K562 (cell line): ENCODE measurements at regions not wholly inside any gene's neighbourhood (a gene's known extent, or its start where the extent isn't known, plus 50 kb on each side); places are given as distances from the start of the nearest gene placed in this dataset.
"Not testable (repeated sequence)": the region's sequence is repeated elsewhere in the genome, so short reads cannot be mapped to it uniquely, and the experiment has no call there.

Experiments
- ATAC-seq: fragments of 200-7000 bp; cut with Tn5 transposase; 3 replicates; pipeline ENCODE4 v1.9.1; 2020; ENCODE audit warnings: moderate library complexity
- BruUV-seq: library from RNA; stranded (reverse); fragments of 400-500 nt; replicated peaks from 2 replicates; lab custom pipeline; 2021; lab: Mats Ljungman, UMichigan
- CTCF ChIA-PET: fragments of 300-600 bp; formaldehyde crosslinking; extraction: SDS; loops from one replicate; lab custom pipeline; 2021; ENCODE audit warnings: low intra/inter-chr PET ratio; lab: Yijun Ruan, JAX
- POLR2A ChIA-PET: fragments of 300-600, 350-650 bp; sonication (Branson Sonifier 250); formaldehyde crosslinking; extraction: SDS; loops from one replicate; lab custom pipeline; 2021; ENCODE audit warnings: antibody characterized with exemption, inconsistent platforms; lab: Yijun Ruan, JAX
- DNase-seq, 4 experiments: peaks; one replicate each; pipeline versions ENCODE4 v3.0.0 to v3.0.0-alpha.2; 2011 to 2018; ENCODE audit warnings: low spot score in 3 of 4, mixed read lengths in 3 of 4; ENCODE audit errors: extremely low read depth in 1 of 4
- FAIRE-seq: peaks from 2 replicates; lab custom pipeline; 2011; peaks lifted over from hg19 to GRCh38; lab: Jason Lieb, UNC
- H2AFZ ChIP-seq: 2 replicates; pipeline ENCODE4 v1.6.0; 2011; ENCODE audit warnings: low read depth, low read length, control low read depth, inconsistent platforms
- H3K27ac ChIP-seq: fragments of 200-600 bp; 3 replicates; pipeline ENCODE4 v1.8.0; 2011; ENCODE audit warnings: low read depth, mild to moderate bottlenecking, control low read depth, inconsistent platforms, low read length, moderate library complexity, mixed read lengths; ENCODE audit errors: extremely low read depth
- H3K27me3 ChIP-seq, 2 experiments: fragments of 300-600 bp in 1 of 2; 2 replicates in 1 of 2; 3 replicates in 1 of 2; pipeline versions ENCODE4 v1.6.0 to v1.8.0; 2011; ENCODE audit warnings: inconsistent platforms in 2 of 2, low read length in 2 of 2, mild to moderate bottlenecking in 1 of 2, mixed read lengths in 1 of 2, moderate library complexity in 1 of 2; ENCODE audit not compliant: control insufficient read depth in 2 of 2, insufficient read depth in 2 of 2
- H3K36me3 ChIP-seq: fragments of 300-600 bp; 3 replicates; pipeline ENCODE4 v1.8.0; 2011; ENCODE audit warnings: mild to moderate bottlenecking, low read length, inconsistent platforms; ENCODE audit not compliant: control insufficient read depth, insufficient read depth
- H3K4me1 ChIP-seq, 2 experiments: fragments of 200-600 bp in 1 of 2; replicated peaks in 1 of 2; 2 replicates in 1 of 2; 3 replicates in 1 of 2; pipeline versions ENCODE4 v1.5.1 to v1.8.0; 2011; ENCODE audit warnings: inconsistent platforms in 2 of 2, low read length in 2 of 2, mild to moderate bottlenecking in 1 of 2, mixed read lengths in 1 of 2, moderate library complexity in 1 of 2; ENCODE audit not compliant: control insufficient read depth in 2 of 2, insufficient read depth in 2 of 2
- H3K4me2 ChIP-seq: 2 replicates; pipeline ENCODE4 v1.6.1; 2011; ENCODE audit warnings: low read length, control low read depth, inconsistent platforms, mixed read lengths; ENCODE audit not compliant: insufficient read depth
- H3K4me3 ChIP-seq: fragments of 200-600 bp; sonication (generic), shearing (Covaris generic); 2 replicates; pipeline ENCODE4 v1.5.1; 2016; ENCODE audit warnings: control low read depth, inconsistent platforms
- H3K79me2 ChIP-seq: fragments of 200-600 bp; 3 replicates; pipeline ENCODE4 v1.8.0; 2011; ENCODE audit warnings: low read length, inconsistent platforms; ENCODE audit not compliant: control insufficient read depth, insufficient read depth
- H3K9ac ChIP-seq, 2 experiments: 2 replicates each; pipeline versions ENCODE4 v1.6.0 to v1.6.1; 2011; ENCODE audit warnings: low read depth in 2 of 2, low read length in 2 of 2, control low read depth in 1 of 2, inconsistent platforms in 1 of 2, mild to moderate bottlenecking in 1 of 2, mixed read lengths in 1 of 2; ENCODE audit not compliant: insufficient read depth in 1 of 2
- H3K9me1 ChIP-seq: one replicate; pipeline ENCODE4 v1.6.0; 2011; ENCODE audit warnings: inconsistent platforms, mild to moderate bottlenecking, low read length, moderate library complexity; ENCODE audit not compliant: control insufficient read depth, insufficient read depth
- H3K9me3 ChIP-seq: replicated peaks from 2 replicates; pipeline ENCODE4 v1.5.1; 2011; ENCODE audit warnings: low read depth, low read length, inconsistent platforms; ENCODE audit not compliant: control insufficient read depth, insufficient read depth
- H4K20me1 ChIP-seq: replicated peaks from 2 replicates; pipeline ENCODE4 v1.6.1; 2011; ENCODE audit warnings: low read length, inconsistent platforms, mixed read lengths; ENCODE audit not compliant: control insufficient read depth, insufficient read depth
- ZNF354B ChIP-seq: fragments of 250-450 bp; sonication (Bioruptor Pico); IDR thresholded peaks from 2 replicates; pipeline ENCODE4 v1.4.0; 2020
- ZNF507 ChIP-seq: conservative IDR thresholded peaks from 2 replicates; pipeline ENCODE4 v1.6.1; 2017; ENCODE audit warnings: missing genetic modification characterization, missing compliant biosample characterization
- WGBS: fragments of 100-300 bp; shearing (Covaris generic); methylation state at CpG from one replicate; pipeline ENCODE4 v1.1.6; 2016; ENCODE audit warnings: low coverage, mixed read lengths; ENCODE audit not compliant: insufficient coverage; ENCODE audit errors: missing lambda C conversion rate; 5-methylcytosine and 5-hydroxymethylcytosine counted together
- in situ Hi-C: fragments of 300-500 bp; cut with MboI; formaldehyde crosslinking; loops from 4 replicates; pipeline ENCODE4 v1.15.0; 2018; ENCODE audit warnings: inconsistent platforms, mixed read lengths
- intact Hi-C: fragments of 100-400 bp; cut with micrococcal nuclease; formaldehyde crosslinking; loops from 2 replicates; pipeline ENCODE4 v1.14.2; 2022

DNA sequence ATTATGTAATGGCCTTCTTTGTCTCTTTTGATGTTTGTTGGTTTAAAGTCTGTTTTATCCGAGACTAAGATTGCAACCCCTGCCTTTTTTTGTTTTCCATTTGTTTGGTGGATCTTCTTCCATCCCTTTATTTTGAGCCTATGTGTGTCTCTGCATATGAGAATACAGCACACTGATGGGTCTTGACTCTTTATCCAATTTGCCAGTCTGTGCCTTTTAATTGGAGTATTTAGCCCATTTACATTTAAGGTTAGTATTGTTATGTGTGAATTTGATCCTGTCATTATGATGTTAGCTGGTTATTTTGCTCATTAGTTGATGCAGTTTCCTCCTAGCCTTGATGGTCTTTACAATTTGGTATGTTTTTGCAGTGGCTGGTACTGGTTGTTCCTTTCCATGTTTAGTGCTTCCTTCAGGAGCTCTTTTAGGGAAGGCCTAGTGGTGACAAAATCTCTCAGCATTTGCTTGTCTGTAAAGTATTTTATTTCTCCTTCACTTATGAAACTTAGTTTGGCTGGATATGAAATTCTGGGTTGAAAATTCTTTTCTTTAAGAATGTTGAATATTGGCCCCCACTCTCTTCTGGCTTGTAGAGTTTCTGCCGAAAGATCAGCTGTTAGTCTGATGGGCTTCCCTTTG, 95.3 kb upstream of the ATF7IP2 start:
- POLR2A ChIA-PET, BruUV-seq, H3K27me3 ChIP-seq, FAIRE-seq, H3K4me2 ChIP-seq, H3K4me1 ChIP-seq, H3K9me1 ChIP-seq, H4K20me1 ChIP-seq, H2AFZ ChIP-seq, intact Hi-C loops, DNase-seq, ATAC-seq, CTCF ChIA-PET, in situ Hi-C loops, H3K9me3 ChIP-seq, H3K4me3 ChIP-seq, H3K36me3 ChIP-seq, H3K79me2 ChIP-seq, H3K27ac ChIP-seq, H3K9ac ChIP-seq: not testable (repeated sequence)
- TF ChIP-seq ZNF354B (CRISPR knock-in tag) (peak; percentile 91), ZNF507 (tag) (peak; percentile 99)
- WGBS, result 11% methylated on average over 1 of the region's 2 CpGs

DNA sequence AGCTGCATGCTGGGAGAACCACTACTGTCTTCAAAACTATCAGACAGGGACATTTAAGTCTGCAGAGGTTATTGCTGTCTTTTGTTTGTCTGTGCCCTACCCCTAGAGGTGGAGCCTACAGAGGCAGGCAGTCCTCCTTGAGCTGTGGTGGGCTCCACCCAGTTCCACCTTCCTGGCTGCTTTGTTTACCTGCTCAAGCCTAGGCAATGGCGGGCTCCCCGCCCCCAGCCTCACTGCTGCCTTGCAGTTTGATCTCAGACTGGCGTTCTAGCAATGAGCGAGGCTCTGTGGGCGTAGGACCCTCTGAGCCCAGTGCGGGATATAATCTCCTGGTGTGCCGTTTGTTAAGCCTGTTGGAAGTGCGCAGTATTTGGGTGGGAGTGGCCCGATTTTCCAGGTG, 93.7 kb upstream of the ATF7IP2 start:
- not testable (repeated sequence) for H3K4me2 ChIP-seq

More for the DNA sequence above, 93.7 kb upstream of the ATF7IP2 start:
- POLR2A ChIA-PET, H2AFZ ChIP-seq, in situ Hi-C loops, H4K20me1 ChIP-seq, H3K9ac ChIP-seq, DNase-seq, H3K9me1 ChIP-seq, H3K36me3 ChIP-seq, H3K9me3 ChIP-seq, ATAC-seq, H3K4me1 ChIP-seq, intact Hi-C loops, CTCF ChIA-PET, H3K27ac ChIP-seq, FAIRE-seq, H3K79me2 ChIP-seq, H3K27me3 ChIP-seq, BruUV-seq, H3K4me3 ChIP-seq: not testable (repeated sequence)
- WGBS, result 13% methylated on average over 9 of the region's 9 CpGs
